SH-SY5Y (cell line): ENCODE measurements at regions not wholly inside any gene's neighbourhood (a gene's known extent, or its start where the extent isn't known, plus 50 kb on each side); places are given as distances from the start of the nearest gene placed in this dataset.

Experiments used
- GATA2 ChIP-seq: IDR thresholded peaks from 2 replicates; pipeline ENCODE4 v1.6.1; 2011; ENCODE audit warnings: mild to moderate bottlenecking, low read depth, low read length
- GATA3 ChIP-seq: IDR thresholded peaks from 2 replicates; pipeline ENCODE4 v1.6.1; 2011; ENCODE audit warnings: low read depth, mild to moderate bottlenecking, low read length, moderate library complexity

- no peak for TF ChIP-seq GATA2
- no peak for TF ChIP-seq GATA3
Observed at GRCh38 chr16:77617553-77617952, 104.8 kb upstream of the NUDT7 start.
